Cardiac muscle cell (in vitro differentiated cells and primary cell): ENCODE measurements at regions not wholly inside any gene's neighbourhood (a gene's known extent, or its start where the extent isn't known, plus 50 kb on each side); places are given as distances from the start of the nearest gene placed in this dataset.
"Not testable (repeated sequence)": the region's sequence is repeated elsewhere in the genome, so short reads cannot be mapped to it uniquely, and the experiment has no call there.

Experiments used
- DNase-seq, 2 donors: peaks; one replicate each; pipeline versions ENCODE4 v3.0.0 to v3.0.0-alpha.2; 2010 to 2017; ENCODE audit warnings: low read depth in 1 of 2, low spot score in 1 of 2
- H3K27ac ChIP-seq: fragments of 200-600 bp; sonication (generic); 2 replicates; pipeline ENCODE4 v1.5.1; 2016
- H3K27me3 ChIP-seq: fragments of 200-600 bp; sonication (generic); 2 replicates; pipeline ENCODE4 v1.6.0; 2016; ENCODE audit warnings: control low read depth
- H3K36me3 ChIP-seq: fragments of 200-600 bp; sonication (generic); 2 replicates; pipeline ENCODE4 v1.5.1; 2016; ENCODE audit warnings: control low read depth
- H3K4me1 ChIP-seq: fragments of 200-600 bp; sonication (generic); 2 replicates; pipeline ENCODE4 v1.8.1; 2017; ENCODE audit warnings: low read depth, mild to moderate bottlenecking, mixed run types
- H3K4me3 ChIP-seq: fragments of 200-600 bp; sonication (generic); 2 replicates; pipeline ENCODE4 v1.5.1; 2016; ENCODE audit warnings: mild to moderate bottlenecking
- H3K9me3 ChIP-seq: fragments of 200-600 bp; sonication (generic); 2 replicates; pipeline ENCODE4 v1.5.1; 2017; ENCODE audit warnings: low read depth, mild to moderate bottlenecking, control low read depth
- TF ChIP-seq, protein P1 (sequence below): IDR thresholded peaks from 2 replicates; pipeline ENCODE4 v1.5.1; 2012; ENCODE audit warnings: low read depth, mild to moderate bottlenecking, low read length

DNA sequence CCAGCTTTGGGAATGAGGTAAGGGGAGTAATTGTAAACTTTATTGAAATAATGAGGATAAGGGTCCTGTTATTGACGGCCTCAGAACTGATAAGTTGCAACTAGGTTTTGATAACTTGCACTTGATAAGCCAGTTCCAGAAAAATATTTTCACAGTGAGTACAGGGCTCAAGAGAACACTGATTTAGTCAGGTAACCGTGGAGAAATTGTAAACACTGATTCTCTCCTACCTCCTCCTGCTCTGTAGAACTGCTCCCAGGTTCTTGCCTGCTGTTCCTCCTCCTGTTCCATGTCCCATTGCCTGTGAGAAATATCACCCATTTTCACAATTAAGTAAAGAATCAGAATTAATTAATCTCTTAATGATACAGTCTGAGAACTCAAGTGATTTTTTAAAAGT, 55.0 kb upstream of the CXXC4 start:
- no peaks in the 10 kb centered on the region for H3K27me3 ChIP-seq
- H3K9me3 ChIP-seq, result no peaks in the 10 kb centered on the region
- TF ChIP-seq, protein P1, sequence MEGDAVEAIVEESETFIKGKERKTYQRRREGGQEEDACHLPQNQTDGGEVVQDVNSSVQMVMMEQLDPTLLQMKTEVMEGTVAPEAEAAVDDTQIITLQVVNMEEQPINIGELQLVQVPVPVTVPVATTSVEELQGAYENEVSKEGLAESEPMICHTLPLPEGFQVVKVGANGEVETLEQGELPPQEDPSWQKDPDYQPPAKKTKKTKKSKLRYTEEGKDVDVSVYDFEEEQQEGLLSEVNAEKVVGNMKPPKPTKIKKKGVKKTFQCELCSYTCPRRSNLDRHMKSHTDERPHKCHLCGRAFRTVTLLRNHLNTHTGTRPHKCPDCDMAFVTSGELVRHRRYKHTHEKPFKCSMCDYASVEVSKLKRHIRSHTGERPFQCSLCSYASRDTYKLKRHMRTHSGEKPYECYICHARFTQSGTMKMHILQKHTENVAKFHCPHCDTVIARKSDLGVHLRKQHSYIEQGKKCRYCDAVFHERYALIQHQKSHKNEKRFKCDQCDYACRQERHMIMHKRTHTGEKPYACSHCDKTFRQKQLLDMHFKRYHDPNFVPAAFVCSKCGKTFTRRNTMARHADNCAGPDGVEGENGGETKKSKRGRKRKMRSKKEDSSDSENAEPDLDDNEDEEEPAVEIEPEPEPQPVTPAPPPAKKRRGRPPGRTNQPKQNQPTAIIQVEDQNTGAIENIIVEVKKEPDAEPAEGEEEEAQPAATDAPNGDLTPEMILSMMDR, result no peak
- DNase-seq, result no peak
- H3K36me3 ChIP-seq, result no peaks in the 10 kb centered on the region
- no peak overlapping the region for H3K27ac ChIP-seq
- H3K4me3 ChIP-seq, result no peak overlapping the region
- no peaks in the 10 kb centered on the region for H3K4me1 ChIP-seq

DNA sequence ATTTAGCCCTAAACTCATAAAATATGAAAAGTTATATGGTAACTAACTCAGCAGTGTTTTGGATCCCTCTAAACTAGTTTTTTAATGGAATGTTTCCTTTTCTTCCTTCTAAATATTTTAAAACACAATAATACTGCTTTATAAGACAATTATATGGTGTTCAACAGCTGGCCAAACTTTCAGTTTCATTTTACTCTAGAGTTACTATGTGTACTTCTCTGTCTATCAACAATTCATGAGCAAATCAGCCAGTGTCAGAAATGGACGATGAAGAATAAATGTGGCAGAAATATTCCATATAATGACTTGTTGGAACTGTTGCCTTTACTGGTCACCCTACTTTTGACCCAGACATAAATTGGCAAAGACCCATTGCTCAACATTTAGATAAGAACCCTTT, 64.8 kb upstream of the CXXC4 start:
- DNase-seq, result no peak
- Histone ChIP-seq H3K4me3 (no peak overlapping the region), H3K27ac (no peak overlapping the region), H3K27me3 (no peaks in the 10 kb centered on the region), H3K9me3 (no peaks in the 10 kb centered on the region), H3K36me3 (no peaks in the 10 kb centered on the region), H3K4me1 (no peaks in the 10 kb centered on the region)
- TF ChIP-seq, protein P1, result no peak

DNA sequence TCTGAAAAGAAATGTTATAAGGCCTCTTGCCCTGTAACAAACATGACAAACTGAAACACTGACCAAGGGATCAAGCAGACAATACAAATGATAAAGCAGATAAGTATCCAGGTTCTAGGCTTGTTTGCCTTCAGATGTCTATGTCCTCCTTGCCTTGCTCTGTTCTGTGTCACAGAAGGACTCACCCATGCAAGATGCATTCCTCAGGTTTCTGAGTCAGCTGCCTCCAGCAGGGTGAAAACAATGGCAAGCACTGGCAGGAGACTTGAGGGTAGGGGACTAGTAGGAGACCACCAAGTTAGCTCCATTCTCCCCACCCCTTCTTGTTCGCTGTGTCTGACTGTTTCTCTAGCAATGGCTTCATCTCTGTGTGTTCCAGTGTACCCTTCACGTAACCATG, 76.6 kb upstream of the CXXC4 start:
- no peak overlapping the region for H3K27ac ChIP-seq
- no peaks in the 10 kb centered on the region for H3K36me3 ChIP-seq
- H3K4me1 ChIP-seq, result no peaks in the 10 kb centered on the region
- H3K27me3 ChIP-seq, result no peaks in the 10 kb centered on the region
- no peaks in the 10 kb centered on the region for H3K9me3 ChIP-seq
- TF ChIP-seq, protein P1, result no peak
- H3K4me3 ChIP-seq, result no peak overlapping the region
- DNase-seq, result no peak

DNA sequence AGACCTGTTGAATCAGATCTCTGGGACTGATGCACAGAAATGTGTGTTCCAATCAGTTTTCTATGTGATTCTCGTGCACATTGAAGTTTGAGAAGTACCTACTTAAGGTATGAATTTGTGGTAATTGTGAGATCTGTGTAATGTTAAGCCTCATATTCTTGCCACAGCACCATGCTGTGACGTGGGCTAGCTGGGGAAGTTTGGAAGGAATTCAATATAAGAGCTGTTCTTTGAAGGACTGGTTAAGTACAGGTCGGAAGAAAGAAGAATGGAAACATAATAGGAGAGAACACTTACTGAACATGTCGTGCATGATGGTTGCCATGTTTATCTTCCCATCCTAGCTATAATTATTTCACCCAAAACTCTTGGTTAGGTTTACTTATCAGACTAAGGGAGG, 79.7 kb upstream of the CXXC4 start:
- H3K9me3 ChIP-seq, result no peaks in the 10 kb centered on the region
- H3K36me3 ChIP-seq, result no peaks in the 10 kb centered on the region
- TF ChIP-seq, protein P1, result no peak
- H3K4me1 ChIP-seq, result no peaks in the 10 kb centered on the region
- DNase-seq, result no peak
- no peaks in the 10 kb centered on the region for H3K27me3 ChIP-seq
- H3K27ac ChIP-seq, result no peak overlapping the region
- no peak overlapping the region for H3K4me3 ChIP-seq

DNA sequence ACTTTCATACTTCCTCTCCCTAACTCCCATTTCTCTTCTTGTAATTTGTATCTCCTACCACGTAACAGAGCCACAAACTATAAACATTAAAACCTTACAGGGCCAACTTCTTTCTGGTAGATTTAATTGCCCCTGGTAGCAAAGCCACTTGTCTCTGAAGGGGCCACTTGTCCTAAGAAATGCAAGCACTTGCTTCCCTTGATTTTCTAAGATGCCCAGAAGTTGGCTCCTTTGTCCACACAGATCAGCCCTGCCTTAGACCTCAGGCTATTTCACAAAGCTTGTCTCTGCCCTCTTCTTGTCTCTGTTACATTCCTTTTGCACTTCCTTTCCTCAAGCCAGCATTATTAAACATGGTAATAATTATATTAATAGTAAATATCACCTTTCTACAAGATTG, 80.6 kb upstream of the CXXC4 start:
- TF ChIP-seq, protein P1, result no peak
- no peaks in the 10 kb centered on the region for H3K36me3 ChIP-seq

DNA sequence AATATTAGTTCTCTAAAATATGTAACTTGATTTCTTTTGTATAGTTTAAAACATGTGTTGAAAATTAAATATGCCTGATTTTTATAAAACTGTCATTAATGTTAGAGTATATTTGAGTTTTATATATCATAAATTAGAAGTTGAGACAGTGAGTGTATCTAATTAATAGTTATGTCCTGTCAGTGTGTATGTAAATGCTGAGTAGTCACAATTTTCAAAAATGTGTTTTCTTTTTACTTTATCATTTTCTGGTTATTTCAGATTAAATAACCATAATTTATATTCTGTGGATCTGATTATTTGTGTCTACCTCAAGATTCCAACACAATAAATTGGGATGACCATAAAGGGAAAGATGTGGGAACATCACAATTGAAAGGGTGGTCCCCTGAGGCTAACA, 82.7 kb upstream of the CXXC4 start:
- no peak overlapping the region for H3K27ac ChIP-seq

More for the DNA sequence above, 80.6 kb upstream of the CXXC4 start:
- no peaks in the 10 kb centered on the region for H3K9me3 ChIP-seq
- no peak for DNase-seq
- no peak overlapping the region for H3K27ac ChIP-seq
- no peaks in the 10 kb centered on the region for H3K27me3 ChIP-seq
- H3K4me3 ChIP-seq, result no peak overlapping the region
- no peaks in the 10 kb centered on the region for H3K4me1 ChIP-seq

DNA sequence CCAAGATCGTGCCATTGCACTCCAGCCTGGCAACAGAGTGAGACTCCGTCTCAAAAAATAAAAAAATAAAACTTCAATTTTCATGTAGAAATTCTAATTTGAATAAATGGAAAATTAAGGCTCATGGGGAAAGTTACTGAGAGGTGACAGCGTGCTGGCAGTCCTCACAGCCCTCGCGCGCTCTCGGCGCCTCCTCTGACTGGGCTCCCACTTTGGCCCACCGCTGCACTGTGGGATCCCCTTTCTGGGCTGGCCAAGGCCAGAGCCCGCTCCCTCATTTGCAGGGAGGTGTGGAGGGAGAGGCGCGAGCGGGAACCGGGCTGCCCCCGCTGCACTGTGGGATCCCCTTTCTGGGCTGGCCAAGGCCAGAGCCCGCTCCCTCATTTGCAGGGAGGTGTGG, 86.8 kb upstream of the CXXC4 start:
- H3K9me3 ChIP-seq, H3K27ac ChIP-seq, H3K27me3 ChIP-seq, H3K36me3 ChIP-seq, H3K4me3 ChIP-seq, H3K4me1 ChIP-seq, DNase-seq: not testable (repeated sequence)

More for the DNA sequence above, 82.7 kb upstream of the CXXC4 start:
- no peaks in the 10 kb centered on the region for H3K27me3 ChIP-seq
- no peak for DNase-seq
- no peaks in the 10 kb centered on the region for H3K4me1 ChIP-seq
- no peaks in the 10 kb centered on the region for H3K36me3 ChIP-seq
- TF ChIP-seq, protein P1, result no peak
- H3K4me3 ChIP-seq, result no peak overlapping the region
- no peaks in the 10 kb centered on the region for H3K9me3 ChIP-seq

DNA sequence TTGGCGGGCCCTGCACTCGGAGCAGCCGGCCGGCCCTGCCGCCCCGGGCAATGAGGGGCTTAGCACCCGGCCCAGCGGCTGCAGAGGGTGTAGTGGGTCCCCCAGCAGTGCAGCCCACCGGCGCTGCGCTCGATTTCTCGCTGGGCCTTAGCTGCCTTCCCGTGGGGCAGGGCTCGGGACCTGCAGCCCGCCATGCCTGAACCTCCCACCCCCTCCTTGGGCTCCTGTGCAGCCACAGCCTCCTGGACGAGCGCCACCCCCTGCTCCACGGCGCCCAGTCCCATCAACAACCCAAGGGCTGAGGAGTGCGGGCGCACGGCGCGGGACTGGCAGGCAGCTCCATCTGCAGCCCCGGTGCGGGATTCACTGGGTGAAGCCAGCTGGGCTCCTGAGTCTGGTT, 87.4 kb upstream of the CXXC4 start:
- H3K9me3 ChIP-seq, H3K4me1 ChIP-seq, H3K36me3 ChIP-seq, H3K4me3 ChIP-seq, H3K27me3 ChIP-seq, DNase-seq, H3K27ac ChIP-seq: not testable (repeated sequence)
